Glomerular visceral epithelial cell (primary cell): ENCODE measurements at regions not wholly inside any gene's neighbourhood (a gene's known extent, or its start where the extent isn't known, plus 50 kb on each side); places are given as distances from the start of the nearest gene placed in this dataset.

Source experiments
- DNase-seq: peaks from one replicate; pipeline ENCODE4 v3.0.0-alpha.2; 2016; ENCODE audit errors: extremely low spot score

GRCh38 chr22:49079743-49080500 is 747.8 kb downstream of the BRD1 start:
- DNase-seq: no peak

- DNase-seq: no peak
These were observed 748.5 kb downstream of the BRD1 start for GRCh38 chr22:49079027-49079725.

- no peak for DNase-seq
These were observed 749.5 kb downstream of the BRD1 start for GRCh38 chr22:49078076-49078710.

- no peak for DNase-seq
These were observed 750.1 kb downstream of the BRD1 start for GRCh38 chr22:49077586-49077985.

- no peak for DNase-seq
These were observed 750.7 kb downstream of the BRD1 start for GRCh38 chr22:49077036-49077393.

- no peak for DNase-seq
These were observed 751.2 kb downstream of the BRD1 start for GRCh38 chr22:49076300-49077035.

GRCh38 chr22:49075150-49075549 is 752.5 kb downstream of the BRD1 start:
- DNase-seq: no peak

GRCh38 chr22:49073873-49074417 is 753.7 kb downstream of the BRD1 start:
- no peak for DNase-seq

- DNase-seq: no peak
These were observed 754.6 kb downstream of the BRD1 start for GRCh38 chr22:49072996-49073645.

GRCh38 chr22:49070501-49070900 is 757.2 kb downstream of the BRD1 start:
- DNase-seq: no peak

GRCh38 chr22:49068861-49069500 is 758.7 kb downstream of the BRD1 start:
- DNase-seq: no peak

- no peak for DNase-seq
These were observed 760.2 kb downstream of the BRD1 start for GRCh38 chr22:49067504-49067903.

- DNase-seq: no peak
These were observed 761.1 kb downstream of the BRD1 start for GRCh38 chr22:49066619-49067018.

- no peak for DNase-seq
These were observed 762.8 kb downstream of the BRD1 start for GRCh38 chr22:49064836-49065235.

- DNase-seq: no peak
These were observed 764.2 kb downstream of the BRD1 start for GRCh38 chr22:49063545-49063890.

GRCh38 chr22:49062802-49063544 is 764.7 kb downstream of the BRD1 start:
- DNase-seq: no peak

GRCh38 chr22:49062155-49062801 is 765.4 kb downstream of the BRD1 start:
- DNase-seq: no peak

GRCh38 chr22:49057910-49058309 is 769.8 kb downstream of the BRD1 start:
- no peak for DNase-seq

- DNase-seq: no peak
These were observed 771.4 kb downstream of the BRD1 start for GRCh38 chr22:49056301-49056700.

GRCh38 chr22:49055406-49055805 is 772.3 kb downstream of the BRD1 start:
- no peak for DNase-seq
